HK-2 (cell line): ENCODE measurements at regions not wholly inside any gene's neighbourhood (a gene's known extent, or its start where the extent isn't known, plus 50 kb on each side); places are given as distances from the start of the nearest gene placed in this dataset.

ENCODE experiments used
- DNase-seq: peaks from one replicate; pipeline ENCODE4 v3.0.0-alpha.2; 2018; ENCODE audit not compliant: unreplicated experiment

- no peak for DNase-seq
Measured at GRCh38 chr22:22802339-22802970, 85.2 kb upstream of the IGLL5 start.

DNA sequence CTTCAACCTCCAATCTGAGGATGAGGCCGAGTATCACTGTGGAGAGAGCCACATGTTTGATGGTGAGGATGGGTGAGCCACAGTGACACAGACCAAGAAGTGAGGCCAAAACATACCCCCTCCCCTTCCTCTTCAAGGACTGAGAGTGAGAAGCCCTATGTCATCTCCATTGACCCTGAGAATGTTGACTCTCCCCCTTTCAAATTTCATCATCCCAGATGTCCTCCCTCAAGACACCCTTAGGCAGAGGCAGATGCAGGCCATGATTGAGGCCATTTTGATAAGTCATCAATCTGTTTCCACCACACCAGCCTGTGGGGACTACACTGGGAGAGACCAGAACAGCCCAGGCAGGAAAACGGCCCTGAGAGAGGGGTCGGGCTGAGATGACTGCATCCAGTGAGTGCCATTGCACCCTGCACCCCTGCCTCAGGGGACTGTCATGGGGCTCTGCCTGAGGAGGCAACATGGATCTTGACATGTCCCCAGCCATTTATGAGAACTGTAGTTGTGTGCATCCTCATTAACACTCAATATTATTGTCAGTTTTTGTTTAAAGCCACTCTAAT is 84.2 kb upstream of the IGLL5 start:
- no peak for DNase-seq

- peak; percentile 21 for DNase-seq
Measured at GRCh38 chr22:22810018-22810427, 77.6 kb upstream of the IGLL5 start.

- no peak for DNase-seq
Measured at GRCh38 chr22:22810471-22810870, 77.1 kb upstream of the IGLL5 start.

DNA sequence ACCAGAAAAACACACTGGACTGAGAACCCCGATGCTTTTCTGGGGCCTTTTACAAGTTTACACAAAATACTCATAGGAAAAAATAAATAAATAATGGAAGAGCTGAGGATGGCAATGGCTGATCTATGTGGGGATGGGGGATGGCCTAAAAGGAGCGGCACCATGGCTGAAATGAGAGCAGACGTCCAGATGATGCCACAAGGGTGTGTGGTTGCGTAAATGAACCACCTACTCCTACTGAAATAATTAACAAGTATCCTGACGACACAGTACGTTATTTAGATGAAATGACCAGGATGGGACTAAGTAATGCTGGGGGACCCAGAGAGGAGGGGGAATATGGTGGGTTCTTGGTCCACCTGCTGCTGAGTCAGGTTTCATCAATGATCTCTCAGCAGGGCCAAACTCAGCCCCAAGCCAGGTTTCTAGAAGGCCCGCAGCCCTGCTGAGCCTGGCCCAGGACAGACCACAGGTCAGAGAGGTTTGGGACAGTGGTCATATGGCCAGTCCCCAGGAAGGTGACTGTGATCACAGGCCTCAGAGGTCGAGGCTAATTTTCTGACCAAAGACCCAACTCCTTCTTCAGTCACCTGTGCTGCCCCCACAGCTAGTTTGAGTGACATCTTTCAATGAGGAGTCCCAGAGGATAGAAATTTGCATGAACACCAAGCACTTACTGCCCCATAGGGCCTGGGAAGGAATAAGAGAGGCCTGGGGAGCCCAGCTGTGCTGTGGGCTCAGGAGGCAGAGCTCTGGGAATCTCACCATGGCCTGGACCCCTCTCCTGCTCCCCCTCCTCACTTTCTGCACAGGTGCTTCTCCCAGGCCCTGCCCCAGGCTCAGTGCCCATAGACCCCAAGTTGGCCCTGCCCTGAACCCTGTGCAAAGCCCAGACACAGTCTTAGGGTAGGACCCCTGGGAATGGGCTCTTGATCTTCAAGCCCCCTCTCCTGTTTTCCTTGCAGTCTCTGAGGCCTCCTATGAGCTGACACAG is 76.3 kb upstream of the IGLL5 start:
- no peak for DNase-seq

GRCh38 chr22:22812031-22812905 is 75.3 kb upstream of the IGLL5 start:
- DNase-seq, result no peak

- no peak for DNase-seq
Measured at GRCh38 chr22:22813126-22814075, 74.2 kb upstream of the IGLL5 start.

- no peak for DNase-seq
Measured at GRCh38 chr22:22814666-22815396, 72.8 kb upstream of the IGLL5 start.

DNA sequence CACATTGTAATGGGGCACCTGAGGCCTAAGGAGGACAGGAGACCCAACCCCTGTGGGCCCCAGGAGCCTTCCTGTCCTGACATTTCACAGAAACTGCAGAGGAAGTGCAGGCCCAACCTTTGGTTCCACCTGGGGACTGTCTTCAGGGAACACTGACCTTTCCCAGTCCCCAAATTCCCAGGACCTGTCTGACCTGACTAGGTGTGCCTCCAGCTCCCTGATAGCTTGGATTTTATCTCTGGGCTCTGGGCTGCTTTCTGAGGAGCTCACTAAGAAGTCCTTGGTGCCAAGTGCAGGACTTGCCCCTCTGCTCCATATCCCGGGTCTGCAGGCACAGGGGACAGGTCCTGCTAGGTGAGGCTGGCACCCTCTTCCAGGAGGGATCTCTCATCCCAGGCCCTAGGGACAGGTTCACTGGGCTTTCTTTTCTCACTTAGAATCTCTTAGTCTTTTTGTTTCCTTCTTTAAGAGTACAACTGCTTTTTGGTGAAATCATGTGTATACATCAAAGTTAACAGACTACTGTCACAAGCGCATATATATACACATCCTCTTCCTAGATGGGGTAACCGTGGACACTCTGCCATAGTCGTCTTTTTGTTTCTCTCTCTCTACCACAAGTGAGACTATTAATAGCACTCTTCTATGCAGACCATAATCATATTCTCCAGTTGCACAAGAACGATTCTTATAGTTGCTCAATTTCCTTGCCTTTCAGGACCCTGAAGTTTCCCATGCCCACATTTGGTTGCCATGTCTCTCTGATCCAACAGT is 72.0 kb upstream of the IGLL5 start:
- DNase-seq, result no peak

GRCh38 chr22:22816171-22816514 is 71.5 kb upstream of the IGLL5 start:
- DNase-seq, result no peak

DNA sequence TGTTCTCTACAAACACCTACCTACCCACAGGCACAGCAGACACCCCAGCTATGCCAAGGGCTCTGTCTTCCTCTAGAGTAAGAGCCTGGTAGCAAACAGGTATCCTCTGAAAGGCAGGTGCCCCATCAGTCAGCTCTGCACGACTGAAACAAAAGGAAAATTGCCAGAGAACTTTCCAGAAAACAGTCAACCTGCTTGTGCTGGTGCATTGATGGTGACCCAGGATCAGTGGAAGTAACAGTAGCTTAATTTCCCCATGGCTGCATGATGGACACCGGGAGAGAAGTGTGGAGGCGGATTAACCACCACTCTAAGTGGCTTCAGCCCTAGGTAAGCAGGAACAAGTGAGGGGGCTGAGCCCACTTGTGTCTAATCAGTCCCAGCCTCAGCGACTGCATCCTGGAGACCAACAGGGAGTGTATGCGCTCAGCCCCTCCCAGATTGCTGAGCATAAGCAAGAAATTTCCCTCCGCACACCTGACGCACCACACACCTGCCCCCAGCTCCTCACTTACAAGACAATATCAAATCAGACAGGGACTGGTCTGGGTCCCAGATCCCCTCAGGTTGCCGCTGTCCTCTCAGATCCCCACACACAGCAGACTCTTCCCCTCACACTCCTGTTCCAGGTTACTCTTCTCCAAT is 70.7 kb upstream of the IGLL5 start:
- no peak for DNase-seq

- DNase-seq, result no peak
Measured at GRCh38 chr22:22817468-22818201, 70.0 kb upstream of the IGLL5 start.

- DNase-seq, result no peak
Measured at GRCh38 chr22:22818202-22818538, 69.4 kb upstream of the IGLL5 start.

- DNase-seq, result no peak
Measured at GRCh38 chr22:22818861-22819855, 68.5 kb upstream of the IGLL5 start.

GRCh38 chr22:22820076-22820475 is 67.5 kb upstream of the IGLL5 start:
- DNase-seq, result no peak

- DNase-seq, result no peak
Measured at GRCh38 chr22:22820626-22821025, 67.0 kb upstream of the IGLL5 start.

GRCh38 chr22:22821340-22821739 is 66.3 kb upstream of the IGLL5 start:
- no peak for DNase-seq
